GM03348 (cell line): ENCODE measurements at regions not wholly inside any gene's neighbourhood (a gene's known extent, or its start where the extent isn't known, plus 50 kb on each side); places are given as distances from the start of the nearest gene placed in this dataset.
"Not testable (repeated sequence)": the region's sequence is repeated elsewhere in the genome, so short reads cannot be mapped to it uniquely, and the experiment has no call there.

Experiments used
- DNase-seq: peaks from one replicate; pipeline ENCODE4 v3.0.0; 2012; ENCODE audit warnings: low spot score

DNA sequence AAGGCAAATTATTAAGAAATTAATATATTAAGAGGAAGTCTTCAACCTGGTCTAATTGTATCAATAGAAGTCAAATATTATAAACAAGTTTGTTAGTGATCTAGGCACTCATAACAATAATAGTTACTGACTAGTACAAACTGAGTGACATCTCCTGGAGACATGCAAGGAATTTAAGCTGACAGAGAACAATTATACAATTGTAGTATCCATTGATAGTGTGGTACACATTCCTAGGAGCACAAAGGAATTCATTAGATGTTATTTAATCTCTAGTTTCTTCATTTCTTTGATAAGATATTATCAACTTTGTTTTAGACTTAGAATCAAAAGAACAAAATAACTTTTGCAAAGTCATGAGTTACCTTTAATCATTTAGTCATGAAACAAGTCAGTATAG is 1048.6 kb downstream of the PCDH7 start:
- DNase-seq = no peak

DNA sequence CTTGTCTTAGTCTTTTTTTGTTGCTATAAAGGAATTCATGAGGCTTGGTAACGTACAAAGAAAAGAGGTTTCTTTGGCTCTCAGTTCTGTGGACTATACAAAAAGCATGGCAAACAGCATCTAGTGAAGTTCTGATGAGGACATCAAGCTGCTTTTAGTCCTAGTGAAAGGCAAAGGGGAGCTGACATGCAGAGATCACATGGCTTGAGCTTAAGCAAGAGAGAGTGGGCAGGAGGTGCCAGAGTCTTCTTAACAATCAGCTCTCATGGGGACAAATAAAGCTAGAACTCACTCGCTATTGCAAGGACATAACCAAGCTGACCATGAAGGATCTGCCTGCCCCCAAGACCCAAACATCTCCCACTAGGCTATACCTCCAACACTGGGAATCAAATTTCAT is 1063.1 kb downstream of the PCDH7 start:
- no peak for DNase-seq

DNA sequence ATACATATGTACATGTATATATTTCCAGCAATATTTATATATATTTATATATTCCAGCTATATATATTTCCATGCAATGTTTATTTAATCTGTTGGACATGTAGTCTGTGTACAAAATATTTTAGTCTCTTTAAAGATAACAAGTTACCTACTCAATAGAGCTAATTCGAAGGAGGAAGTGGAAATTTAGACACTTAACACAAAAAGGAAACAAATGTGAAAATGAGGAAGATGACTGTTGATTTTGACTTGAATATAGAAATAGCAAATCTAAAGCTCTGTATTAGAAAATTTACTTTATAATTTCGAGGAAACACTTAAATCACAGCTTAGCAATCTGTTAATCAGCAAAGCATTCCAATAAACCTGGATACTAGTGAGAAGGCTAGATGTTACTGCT is 1064.4 kb downstream of the PCDH7 start:
- no peak for DNase-seq

DNA sequence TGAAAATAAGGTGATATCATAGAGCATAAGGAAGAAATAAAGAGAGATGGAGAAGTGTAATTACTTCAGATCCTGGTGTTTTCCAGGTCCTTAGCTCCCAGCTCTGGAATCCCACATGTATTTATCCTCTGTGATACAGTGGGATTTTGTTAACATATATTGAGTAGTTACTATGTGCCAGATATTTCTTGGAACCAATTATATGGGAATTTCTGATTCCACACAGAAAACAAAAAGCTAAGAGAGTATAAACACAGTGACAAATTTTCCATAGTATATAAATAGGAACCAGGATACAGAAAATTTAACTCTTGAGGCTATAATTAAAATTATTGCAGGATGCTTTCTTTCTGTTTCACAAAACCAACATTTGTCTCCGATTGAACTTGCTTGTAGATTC is 1067.5 kb downstream of the PCDH7 start:
- DNase-seq = no peak

DNA sequence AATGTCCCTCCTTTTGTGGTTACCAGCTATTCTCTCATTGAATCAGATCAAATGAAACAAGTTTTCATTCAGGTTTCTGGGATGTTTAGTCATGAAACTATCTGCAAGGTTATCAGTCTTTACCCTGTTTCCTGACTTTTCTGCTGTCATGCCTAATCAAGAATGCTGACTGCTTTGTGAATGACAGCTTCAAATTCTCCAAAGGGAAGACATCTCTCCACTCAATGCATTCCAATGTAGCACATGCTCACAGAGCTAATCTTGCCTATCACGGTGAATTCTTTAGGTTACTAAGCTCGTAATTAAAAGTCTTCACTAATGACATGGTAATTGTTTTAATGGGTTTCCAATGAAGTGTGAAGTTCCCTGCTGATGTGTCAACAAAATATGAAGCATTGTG is 1068.5 kb downstream of the PCDH7 start:
- DNase-seq = no peak

DNA sequence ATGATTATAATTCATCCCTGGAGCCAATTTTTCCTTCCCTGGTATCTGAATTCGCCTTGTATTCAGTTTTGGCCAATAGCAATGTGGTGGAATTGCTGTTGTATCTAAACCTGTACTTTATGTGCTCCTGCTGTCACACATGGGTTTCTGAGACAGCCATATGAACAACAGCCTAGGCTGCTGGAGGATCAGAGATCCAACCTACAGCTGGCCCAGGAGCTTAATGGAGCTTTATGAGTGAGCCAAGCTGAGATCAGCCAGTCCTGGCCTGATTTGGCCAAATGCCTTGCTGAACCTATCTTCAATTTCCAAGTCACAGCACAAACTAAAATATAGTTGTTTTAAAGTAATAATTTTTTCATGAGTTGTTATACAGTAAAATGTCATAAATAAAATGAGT is 1071.5 kb downstream of the PCDH7 start:
- DNase-seq = no peak

DNA sequence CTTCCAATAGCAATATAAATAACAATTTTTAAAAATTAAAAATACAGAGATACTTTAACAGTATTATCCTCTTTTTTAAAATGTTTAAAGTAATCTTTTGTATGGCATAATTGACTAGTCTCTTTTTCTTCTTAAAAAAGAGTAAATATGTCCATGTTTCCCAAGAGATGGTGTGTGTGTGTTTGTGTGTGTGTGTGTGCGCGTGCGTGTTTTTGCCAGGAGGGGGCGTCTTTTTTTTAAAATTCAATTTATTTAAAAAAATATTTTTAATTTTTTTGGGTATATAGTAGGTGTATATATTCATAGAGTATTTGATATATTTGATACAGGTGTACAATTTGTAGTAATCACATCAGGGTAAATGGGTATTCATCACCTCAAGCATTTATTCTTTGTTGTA is 1073.7 kb downstream of the PCDH7 start:
- DNase-seq = no peak

DNA sequence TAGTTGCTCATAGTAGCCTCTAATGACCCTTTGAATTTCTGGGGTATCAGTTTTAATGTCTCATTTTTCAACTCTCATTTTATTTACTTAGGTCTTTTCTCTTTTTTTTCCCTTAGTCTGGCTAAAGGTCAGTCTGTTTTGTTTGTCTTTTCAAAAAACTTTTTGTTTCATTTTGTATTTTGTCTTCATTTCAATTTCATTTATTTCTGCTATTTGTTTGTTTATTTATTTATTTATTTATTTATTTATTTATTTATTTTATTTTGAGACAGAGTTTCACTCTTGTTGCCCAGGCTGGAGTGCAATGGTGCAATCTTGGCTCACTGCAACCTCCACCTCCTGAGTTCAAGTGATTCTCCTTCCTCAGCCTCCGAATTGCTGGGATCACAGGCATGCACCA is 1076.9 kb downstream of the PCDH7 start:
- DNase-seq = not testable (repeated sequence)

DNA sequence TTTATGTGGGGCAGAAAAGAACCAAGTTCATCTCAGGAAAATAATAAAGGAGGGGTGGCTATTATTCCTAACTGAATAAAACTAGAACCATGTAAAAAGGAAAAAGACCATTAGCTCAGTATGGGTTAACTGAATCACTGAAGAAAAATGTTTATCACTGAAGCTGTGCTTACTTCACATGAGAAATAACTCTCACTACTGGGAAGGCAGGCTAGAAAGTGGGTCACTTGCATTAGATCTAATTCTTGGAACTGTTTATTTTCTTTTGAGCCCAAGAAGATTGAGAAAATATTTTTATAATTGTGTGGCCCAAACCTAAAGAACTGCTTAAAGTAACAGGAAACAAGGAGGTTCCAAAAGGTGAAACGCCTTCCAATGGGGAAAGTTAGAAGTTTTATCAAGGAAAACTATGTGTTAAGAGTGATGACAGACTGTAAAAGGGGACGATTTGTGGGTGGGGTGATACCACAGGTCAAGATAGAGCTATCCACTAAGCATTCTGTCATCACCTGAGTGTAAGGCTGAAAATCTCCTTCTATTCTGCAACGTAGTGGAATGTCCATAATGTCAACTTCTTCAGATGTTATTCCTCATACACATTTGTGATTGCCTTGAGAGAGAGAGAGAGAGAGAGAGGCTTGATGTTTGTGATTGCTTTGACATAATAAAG is 1083.5 kb downstream of the PCDH7 start:
- no peak for DNase-seq

DNA sequence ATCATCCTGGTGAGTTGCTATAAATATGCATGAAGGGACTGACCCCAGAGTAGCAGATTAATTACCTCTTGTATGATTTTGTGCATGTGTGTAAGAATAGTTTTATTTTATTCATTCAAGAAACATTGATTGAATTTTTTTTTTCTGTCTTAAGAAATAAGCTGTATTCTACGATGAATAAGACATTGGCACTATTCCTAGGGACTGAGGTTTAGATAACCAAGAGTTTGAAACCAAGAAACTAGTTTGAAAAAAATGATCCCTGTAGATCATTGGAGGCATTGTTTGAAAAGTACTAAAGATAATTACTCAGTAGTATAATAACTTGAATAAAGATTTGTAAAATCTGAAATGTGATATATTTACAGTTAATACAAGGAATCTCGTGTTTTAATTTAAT is 1086.9 kb downstream of the PCDH7 start:
- no peak for DNase-seq

DNA sequence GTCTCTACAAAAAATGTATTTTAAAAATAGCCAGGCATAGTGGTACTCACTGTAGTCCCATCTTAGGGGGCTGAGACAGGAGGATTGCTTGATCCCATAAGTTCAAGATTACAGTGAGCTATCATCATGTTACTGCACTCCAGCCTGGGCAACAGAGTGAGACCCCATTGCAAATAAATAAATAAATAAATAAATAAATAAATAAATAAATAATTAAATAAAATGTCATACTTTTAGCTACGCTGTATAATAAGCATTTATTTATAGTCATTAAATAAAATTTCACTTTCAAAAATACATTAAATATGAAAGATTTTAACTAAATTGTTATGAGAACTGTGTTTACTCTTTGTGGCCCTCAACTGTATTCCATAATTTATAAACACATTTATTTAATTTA is 1124.2 kb downstream of the PCDH7 start:
- DNase-seq = no peak

DNA sequence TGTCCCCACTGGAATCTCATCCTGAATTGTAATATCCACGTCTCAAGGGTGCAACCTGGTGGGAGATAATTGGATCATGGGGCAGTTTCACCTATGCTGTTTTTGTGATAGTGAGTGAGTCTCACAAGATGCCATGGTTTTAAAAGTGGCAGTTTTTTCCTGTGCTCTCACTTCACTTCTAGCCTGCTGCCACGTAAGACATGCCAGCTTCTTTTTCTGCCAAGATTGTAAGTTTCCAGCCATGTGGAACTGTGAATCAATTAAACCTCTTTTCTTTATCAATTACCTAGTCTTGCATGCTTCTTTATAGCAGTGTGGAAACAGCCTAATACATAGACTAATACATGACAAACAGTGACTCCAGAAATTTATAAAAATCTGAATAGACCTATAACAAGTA is 1131.8 kb downstream of the PCDH7 start:
- no peak for DNase-seq

DNA sequence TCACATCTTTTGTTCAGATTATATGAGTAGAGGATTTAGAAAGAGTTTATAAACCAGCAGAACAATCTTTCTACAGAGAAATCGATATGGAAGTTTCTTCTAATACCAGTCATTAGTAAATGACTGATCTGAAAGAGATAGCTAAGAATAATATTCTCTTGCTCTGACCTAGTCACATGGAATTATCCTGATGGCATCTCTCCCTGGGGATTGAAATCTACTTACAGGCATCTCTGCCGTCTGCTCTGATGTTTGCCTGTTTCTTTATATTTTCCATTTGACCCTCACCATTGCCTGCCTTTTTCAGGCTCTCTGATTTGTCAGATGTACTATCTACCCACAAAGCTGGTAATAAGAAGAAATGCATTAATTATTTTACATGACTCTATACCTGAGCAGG is 1157.3 kb downstream of the PCDH7 start:
- DNase-seq = no peak

DNA sequence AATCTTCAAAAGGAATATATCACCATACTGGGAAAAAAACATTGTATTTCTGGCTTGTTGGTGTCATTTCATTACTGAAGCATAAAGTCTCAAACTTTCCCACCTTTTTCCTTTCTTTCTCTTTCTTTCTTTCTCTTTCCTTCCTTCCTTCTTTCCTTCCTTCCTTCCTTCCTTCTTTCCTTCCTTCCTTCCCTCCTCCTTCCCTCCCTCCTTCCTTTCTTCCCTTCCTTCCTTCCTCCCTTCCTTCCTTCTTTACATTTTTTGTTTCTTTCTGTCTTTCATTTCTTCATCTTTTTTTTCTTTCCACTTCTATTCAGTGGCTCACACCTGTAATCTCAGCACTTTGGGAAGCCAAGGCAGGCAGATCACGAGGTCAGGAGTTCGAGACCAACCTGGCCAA is 1160.7 kb downstream of the PCDH7 start:
- not testable (repeated sequence) for DNase-seq

DNA sequence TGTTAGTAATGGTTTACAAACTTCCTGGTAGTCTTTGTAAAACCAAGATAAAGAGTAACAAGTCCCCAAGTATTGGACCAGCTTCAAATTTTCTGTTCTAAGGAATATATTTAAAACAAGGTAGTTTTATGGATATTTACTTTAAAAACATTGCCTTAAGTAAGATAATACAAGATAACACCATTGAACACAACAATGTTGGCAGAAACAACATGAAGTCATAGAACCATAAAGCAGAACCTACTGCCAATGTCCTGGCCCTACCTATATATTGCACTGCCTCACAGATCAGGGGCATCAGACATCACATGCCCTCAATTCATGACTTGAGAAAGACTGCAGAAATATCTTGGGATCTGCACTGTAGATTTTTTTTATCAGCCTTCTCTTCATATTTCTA is 1176.2 kb downstream of the PCDH7 start:
- no peak for DNase-seq

DNA sequence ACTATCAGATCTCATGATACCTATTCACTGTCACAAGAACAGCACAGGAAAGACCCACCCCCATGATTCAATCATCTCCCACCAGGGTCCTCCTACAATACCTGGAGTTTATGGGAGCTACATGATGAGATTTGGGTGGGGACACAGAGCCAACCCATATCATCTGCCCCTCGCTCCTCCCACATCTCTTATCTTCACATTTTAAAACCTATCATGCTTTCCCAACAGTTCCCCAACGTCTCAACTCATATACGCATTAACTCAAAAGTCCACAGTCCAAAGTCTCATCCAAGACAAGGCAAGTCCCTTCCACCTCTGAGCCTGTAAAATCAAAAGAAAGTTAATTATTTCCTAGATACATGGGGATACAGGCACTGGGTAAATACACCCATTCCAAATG is 1185.2 kb downstream of the PCDH7 start:
- no peak for DNase-seq

DNA sequence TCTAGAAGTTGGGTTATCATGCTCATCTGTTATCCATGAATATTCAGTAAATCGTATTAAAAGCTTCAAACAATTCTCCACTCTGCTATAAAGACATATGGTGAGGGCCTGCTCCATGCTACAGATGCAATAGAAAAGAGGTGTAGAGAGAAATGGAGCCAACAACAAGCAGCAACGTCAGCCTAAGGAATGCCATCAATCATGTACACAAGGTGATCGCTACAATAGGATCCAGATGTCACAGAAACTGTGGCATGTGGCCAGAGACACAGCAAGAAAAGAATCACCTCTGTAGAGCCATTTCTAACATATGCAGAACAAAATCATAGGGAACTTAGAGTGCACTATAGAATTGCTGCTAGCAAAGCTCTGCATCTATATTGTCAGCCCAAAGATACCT is 1188.1 kb downstream of the PCDH7 start:
- no peak for DNase-seq

DNA sequence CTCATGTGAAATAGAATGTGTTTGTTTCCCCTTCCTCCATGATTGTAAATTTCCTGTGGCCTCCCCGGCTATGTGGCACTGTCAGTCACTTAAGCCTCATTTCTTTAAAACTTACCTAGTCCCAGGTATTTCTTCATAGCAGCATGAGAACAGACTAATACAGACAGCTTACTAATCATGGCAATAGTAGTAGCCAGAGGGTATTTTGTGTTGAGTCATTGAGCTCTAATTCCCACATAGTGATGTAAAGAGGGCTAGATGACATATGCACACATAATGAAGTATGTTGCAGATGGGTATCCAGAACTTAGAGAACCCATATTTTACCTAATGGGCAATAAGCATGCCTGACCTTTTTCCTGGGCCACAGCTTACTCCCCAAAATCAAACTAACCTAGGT is 1197.2 kb downstream of the PCDH7 start:
- DNase-seq = no peak

DNA sequence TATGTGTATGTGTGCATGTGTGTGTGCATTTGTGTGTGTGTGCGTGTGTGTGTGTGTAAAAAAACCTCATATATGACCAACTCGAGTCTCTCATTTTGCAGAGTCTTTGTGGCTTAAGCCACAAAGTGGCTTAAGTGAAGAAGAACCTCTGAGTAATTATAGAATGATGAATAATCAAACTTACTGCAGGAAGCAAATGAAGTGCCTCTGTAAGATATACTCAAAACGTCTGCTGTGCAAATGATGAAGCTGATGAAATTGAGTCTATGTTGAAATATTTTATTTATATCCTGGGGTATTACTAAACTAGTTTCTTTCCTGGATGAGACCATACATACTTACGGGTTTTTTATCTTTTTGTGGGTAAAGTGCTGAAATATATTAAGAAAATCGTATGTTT is 1198.7 kb downstream of the PCDH7 start:
- no peak for DNase-seq

DNA sequence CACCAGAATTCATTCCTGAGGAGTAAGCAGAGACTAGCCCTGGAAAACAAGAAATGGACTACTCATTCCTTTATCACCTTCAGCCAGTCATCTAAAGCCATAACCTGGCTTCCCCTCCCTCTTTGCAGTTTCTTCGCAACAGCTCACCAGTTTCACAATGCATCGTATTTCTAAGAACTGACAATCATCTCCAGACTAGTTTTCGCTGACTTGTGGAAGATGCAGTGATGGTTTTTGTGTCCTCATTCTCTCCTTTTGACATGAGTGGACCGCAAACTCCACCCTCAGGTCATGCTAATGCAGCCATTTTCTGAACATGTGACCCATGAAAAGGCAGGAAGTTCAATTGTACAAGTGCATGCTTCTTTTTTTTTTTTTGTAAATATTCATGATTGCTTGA is 1203.5 kb downstream of the PCDH7 start:
- DNase-seq = no peak

DNA sequence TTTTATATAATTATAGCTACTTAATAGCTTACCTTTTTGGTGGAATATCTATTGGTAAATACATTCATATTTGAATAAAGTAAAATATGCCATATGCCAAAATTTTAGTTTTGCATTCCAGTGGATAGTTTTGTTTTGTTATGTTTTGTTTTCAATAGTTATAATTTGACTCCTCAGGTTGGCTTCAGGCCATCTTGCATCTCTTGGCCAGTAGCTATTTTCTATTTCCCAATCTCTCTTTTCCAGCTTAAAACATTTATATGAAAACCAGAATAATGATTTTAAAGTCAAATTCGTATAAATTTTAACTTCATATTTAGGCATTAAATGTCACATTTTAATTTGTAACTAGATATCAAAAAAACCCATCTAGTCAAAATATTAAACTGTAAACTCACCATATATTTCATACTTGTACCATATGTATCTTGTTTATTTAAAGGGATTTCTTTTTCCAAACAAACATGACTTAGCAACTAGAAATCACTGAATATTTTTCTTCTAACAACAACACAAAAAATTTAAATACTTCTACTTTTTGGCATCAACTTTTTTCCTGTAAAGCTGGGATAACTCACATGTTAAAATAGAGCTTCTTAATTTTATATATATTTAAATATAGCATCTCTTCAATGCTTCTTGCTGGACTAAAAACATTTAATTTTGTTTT is 1209.6 kb downstream of the PCDH7 start:
- no peak for DNase-seq

DNA sequence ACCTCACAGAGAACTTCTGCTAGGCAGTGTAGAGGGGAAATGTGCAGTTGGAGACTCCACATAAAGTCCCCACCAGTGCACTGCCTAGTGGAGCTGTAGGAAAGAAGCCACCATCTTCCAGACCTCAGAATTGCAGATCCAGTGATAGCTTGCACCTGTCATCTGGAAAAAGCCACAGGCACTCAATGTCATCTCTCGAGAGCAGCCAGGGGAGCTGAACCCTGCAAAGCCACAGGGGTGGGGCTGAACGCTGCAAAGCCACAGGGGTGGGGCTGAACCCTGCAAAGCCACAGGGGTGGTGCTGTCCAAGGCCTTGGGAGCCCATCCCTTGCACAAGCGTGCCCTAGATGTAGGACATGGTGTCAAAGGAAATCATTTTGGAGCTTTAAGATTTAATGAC is 1226.3 kb downstream of the PCDH7 start:
- DNase-seq = no peak

DNA sequence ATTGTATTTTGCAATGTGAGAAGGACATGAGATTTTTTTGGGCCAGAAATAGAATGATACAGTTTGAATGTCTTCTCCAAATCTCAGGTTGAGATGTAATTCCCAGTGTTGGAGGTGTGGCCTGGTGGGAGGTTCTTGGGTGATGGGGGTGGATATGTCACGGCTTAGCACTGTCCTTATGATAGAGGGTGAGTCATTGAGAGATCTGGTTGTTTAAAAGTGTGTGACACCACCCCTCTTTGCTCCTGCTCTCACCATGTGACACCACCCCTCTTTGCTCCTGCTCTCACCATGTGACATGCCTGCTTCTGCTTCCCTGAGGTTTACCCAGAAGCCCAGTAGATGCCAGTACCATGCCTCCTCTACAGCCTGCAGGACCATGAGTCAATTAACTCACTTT is 1226.9 kb downstream of the PCDH7 start:
- no peak for DNase-seq

DNA sequence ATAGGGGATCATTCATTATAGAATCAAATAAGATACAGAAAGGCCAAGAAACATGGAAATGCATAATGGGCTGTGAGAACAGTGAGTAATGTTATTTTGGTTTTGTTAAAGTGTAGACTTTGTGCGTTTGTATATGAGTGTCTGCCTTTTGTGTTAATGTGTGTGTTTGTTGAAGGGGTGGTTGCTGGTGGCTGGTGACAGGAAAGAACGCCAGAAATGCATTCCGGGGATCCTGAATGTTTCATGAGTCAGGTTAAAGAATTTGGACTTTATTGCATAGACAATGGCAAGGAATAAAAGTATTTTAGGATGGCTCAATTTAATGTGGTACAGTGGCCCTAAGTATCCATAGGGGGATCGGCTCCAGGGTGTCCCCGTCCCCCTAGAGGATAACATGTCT is 1228.9 kb downstream of the PCDH7 start:
- no peak for DNase-seq
